Non-pigmented ciliary epithelial cell (primary cell): ENCODE measurements at regions not wholly inside any gene's neighbourhood (a gene's known extent, or its start where the extent isn't known, plus 50 kb on each side); places are given as distances from the start of the nearest gene placed in this dataset.

Experiments
- DNase-seq: peaks from one replicate; pipeline ENCODE4 v3.0.0-alpha.2; 2010; ENCODE audit warnings: low read depth

DNA sequence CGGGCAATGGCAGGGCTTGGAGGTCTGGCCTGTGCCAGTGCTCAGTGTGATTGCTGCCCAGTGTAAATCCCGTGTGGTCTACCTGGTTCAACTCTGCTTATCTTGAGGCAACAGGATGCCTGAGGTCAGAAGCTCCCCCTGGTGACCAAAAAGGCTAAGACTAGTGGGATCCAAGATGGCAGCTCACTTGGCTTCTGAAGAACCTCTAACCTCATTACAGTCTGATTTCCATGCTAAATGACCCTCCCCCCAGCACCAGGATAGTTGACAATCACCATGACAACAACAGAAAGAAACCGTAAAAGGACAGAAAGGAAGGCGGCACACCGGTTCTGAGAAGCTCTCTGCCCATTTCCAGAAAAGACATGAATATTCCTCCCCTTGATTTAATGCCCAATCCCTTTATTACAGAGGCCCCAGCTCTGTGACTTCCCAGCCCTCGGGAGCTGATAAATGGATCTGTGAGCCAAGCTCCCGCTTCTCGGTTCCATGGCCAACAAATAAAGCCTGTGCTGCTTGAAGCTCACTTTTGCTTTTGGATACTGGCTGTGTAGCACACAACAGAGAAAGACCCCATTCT is 398.4 kb downstream of the CTTN start:
- DNase-seq, result no peak

DNA sequence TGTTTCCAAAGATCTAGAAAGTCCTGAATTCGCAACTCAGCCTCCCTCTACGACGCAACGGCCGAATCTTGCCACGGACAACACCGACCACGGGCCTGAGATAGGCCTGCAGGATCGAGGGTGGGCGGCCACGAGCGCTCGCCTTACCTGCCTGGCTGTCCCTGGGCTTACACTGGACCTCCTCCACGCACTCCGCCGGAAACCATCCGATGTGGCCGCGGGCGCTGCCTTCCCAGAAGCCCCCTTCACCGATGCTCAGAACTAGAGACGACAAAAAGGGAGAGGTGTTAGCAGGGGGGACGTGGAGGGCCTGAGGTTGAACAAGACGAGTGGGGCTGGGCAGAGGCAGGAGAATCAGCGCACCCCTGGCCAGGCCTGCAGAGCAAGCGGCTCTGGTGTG is 400.0 kb downstream of the CTTN start:
- DNase-seq, result no peak

DNA sequence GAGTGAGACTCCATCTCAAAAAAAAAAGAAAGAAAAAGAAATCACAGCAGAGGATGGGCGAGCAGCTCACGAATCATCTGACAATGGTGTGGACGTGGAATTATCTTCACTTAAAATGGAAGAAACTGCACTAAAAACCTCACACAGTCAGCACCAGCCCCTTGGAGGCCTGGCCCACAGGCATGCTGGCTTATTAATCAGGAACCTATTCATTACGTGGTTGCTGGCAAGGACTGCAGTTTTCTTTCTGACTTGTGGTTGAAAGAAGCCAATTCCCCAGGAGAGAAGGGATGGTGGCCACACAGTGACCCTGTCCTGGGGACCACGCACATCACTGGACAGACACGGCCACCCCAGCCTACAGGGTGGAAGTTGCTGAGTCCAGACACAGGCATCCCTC is 401.1 kb downstream of the CTTN start:
- no peak for DNase-seq

DNA sequence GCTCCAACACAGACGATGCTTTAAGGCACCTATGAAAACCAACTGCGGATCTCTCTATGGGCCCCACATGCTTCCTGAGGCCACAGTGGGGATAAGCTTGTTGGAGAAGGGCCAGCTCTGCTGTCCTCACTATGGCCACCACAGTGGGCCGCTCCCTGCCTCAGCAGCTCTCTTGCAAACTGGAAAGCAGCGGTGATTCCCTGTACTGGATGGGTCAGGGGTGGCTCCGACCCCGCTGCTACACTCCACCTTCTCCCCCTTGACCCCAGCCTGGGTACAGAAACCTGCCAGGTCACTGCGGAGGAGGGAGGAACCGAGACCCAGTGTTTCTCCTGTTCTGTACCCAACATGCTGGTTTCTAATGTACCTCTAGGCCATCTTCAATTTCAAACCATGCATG is 403.9 kb downstream of the CTTN start:
- no peak for DNase-seq

DNA sequence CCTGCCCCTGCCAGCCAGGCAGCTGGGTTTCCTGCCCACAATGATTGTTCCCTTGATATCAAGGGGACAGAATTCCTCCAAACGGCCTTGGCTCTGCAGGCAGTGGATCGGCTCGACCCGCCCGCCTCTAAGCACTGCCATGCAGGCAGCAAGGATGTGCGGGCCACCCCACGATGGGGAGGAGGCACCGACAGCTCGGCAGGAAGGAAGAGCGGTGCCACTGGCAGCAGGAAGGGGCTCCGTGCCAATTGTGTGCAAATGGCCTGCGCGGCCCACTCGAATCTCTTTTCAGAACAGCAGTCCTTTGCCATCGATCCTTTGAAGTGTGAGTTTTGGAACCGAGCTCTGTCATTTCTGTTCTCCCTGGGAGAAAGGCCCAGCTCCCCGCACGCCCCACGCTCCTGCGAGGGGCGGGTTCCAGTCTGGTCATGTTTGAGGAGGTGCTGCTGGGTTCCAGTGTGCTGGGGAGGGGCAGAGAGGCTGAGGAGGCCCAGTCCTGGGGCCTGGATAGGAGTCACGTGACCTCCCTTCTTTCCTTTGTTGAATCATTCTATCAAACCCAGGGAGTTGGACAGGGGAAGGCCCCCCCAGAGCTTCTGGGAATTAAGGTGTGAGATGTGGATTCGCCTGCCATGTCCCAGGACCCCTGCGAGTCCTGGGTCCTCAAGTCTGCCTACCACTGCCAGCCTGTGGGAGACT is 406.0 kb downstream of the CTTN start:
- no peak for DNase-seq

DNA sequence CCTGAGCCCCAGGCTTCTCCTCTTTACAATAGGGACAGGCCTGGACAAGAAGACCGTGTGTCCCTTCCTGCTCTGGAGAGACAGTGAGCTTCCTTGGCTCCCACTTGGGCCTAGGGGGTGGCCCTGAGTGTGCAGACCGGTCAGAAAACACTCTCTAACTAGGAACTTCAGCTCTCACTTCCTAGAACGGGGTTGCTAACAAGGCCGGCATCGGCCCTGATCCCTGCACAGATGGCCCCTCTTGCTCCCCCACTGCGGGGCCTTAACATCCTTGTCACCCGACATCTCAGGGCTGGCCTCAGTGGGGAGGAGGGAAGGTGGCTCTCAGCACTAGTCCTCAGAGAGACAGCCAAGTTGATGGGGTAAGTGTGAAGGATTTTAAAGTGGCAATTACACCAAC is 406.9 kb downstream of the CTTN start:
- DNase-seq, result no peak

DNA sequence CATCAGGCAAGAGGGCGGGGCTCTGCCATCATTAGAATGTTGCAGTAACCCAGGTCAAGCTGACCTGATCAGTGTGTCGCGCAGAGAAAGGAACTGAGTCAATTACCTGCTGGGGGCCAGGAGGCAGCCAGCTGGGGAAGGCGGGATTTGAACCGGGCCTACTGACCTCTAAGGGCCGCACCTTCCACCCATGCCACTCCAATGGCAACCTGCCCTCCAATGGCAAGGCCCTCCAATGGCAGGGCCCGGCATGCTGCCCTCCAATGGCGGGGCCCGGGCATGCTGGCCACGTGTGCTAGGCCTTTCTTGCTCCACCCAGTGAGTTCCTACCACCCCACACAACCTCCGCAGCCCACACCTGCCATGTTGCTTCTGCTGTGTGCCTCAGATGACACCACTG is 407.6 kb downstream of the CTTN start:
- DNase-seq, result no peak

DNA sequence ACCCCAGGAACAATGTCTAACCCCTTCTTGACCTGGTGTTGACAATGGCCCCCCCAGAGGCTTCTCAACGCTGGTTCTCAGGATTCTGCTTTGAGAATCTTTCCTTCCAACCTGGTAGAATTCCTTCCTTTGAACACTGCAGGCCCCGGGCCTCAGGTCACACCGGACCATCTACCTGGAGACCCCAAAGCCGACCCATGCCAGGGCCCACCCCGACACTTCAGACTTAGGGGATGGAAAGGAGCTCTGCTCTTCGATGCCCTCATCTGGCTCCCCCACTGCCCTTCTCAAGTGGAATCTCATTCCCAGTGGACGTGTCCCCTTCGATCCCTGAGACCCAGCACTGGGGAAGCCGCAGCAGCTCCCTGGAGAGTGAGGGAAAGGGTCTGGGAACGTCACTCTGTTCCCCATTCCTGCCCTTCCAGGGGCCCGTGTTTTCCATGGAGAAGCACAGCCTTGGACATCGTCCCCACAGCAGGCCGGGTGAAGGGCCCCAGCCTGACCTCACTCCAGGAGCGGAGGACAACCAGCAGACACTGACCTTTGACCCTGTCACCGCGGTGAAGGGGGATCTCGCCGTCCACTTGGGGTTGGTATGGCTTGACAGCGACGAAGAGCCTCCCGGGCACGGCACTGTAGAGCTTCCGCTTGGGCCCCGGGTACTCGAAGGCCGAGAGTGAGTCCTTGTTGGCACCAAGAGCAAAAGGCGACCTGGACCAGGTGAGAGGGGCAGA is 408.3 kb downstream of the CTTN start:
- no peak for DNase-seq

DNA sequence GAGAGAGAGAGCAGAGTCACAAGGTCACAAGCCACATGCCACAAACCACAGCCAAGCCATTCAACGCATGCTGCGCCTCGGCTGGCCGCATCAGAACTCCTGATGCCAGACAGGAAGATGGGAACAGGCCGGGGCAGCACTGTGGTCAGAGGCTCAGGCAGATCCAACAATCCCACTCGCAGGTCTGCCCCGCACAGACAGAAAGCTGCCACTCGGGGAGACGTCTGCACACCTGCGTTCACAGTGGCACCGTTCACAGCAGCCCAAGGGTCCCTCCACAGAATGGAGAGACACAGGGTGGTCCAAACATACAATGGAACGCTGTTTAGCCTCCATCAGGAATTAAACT is 408.8 kb downstream of the CTTN start:
- no peak for DNase-seq

DNA sequence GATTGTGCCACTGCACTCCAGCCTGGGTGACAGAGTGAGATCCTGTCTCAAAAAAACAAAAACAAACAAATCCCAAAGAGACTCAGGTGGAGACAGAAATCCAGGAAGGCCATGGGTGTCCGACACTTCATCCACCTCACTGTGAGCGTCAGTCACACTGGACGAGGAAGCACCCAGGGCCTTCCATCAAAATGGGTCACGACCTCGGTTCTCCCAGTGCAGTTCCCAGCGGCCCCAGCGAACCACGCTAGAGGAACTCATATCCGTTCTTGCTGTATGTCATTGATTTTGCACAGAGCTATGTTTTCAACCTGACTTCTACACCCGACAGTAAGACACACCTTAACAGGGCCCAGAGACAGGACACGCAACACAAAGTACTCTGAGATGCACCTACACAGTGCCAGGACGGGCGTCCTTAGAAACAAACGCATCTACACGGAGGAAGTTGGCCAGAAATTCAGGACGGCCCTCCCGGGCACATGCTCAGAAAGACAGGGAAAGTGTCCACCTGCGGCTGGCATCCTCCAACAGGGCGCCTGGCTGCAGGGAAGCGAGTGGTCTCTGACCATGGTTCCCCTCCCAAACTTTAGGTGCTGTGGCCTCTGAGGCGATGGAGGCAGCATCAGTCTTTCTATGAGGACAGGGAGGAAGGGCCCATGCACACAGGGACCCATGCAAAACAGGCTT is 410.5 kb downstream of the CTTN start:
- DNase-seq, result no peak

DNA sequence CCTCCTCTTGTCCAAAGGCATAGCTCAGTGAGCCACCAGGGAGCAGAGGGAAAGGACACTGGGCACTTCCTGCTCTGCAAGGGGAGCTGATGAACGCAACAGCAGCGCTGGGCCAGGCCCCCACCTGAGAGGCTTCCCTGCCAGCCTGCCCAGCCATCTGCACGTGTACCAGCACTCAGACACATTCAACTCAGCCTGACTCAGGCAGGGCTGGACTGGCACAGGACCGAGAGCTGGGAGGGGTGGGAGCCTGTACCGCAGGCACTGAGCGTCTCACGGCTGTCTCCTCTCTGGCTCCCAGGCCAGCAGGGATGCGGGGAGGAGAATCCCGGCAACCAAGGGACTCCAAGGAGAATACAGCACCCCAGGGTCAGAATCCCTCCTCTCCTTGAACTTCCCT is 411.8 kb downstream of the CTTN start:
- DNase-seq, result no peak

DNA sequence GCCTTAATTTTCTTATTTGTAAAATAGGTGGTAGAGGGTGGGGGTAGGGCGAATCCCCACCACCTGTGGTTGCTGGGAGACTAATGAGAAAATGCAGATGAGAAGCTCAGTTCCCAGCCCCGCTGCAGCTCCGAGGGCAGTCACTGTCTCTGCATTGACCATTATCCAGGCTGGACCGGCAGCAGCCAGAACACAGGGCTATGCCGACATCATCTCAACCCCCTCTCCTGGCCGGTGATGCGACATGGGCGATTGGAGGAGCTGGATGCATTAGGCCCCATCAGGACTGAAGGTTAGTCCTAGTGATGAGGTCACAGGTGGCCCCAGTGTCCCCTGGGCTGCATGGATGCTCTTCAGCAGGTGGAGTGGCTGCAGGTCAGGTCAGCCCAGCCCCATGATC is 412.4 kb downstream of the CTTN start:
- no peak for DNase-seq

DNA sequence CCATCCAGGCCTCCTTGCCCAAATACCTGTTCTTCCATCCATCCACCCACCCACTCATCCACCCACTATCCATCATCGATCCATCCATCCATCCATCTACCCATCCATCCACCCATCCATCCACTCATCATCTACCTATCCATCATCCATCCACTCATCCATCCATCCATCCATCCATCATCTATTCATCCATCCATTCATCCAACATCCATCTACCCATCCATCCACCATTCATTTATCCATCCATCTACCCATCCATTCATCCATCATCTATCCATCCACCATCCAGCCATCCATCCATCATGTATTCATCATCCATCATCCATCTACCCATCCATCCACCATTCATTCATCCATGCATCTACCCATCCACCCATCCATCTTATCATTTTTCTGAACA is 413.2 kb downstream of the CTTN start:
- DNase-seq, result no peak

DNA sequence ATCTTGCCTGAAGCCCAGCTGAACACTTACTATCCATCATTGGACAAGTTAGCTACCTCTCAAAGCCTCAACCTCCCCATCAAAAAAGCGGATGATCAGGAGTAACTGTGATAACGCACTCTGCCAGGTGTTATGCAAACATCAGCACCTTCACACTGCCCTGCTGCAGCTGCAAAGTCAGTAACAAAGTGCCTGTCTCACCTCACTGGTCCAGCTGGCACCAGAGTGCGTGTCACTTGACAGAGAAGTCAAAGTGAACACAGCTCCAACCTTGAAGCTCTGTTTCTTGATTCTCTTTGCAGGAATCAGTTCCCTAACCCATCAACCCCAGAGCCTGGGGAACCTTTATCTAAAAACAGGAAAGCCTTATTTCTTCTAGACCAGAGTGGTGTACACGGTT is 413.6 kb downstream of the CTTN start:
- DNase-seq, result no peak

DNA sequence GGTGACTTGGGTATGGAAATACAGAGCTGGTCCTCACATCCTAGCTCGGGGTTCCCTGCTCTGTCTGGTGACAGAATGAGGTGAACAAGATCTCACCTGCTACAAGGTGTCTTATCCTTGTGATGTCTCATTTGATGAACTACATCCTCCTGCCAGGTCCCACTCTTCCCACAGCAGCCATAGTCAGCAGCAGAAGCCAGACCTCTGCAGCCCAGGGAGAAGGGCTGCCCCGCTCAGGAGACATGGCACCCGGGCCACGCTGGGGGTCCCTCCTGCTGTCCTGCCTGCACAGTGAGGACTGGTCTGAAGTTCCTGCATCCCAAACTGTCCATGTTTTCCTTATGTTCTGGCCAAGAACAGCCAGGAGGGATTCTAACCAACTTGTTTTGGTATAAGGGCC is 414.1 kb downstream of the CTTN start:
- DNase-seq, result no peak

DNA sequence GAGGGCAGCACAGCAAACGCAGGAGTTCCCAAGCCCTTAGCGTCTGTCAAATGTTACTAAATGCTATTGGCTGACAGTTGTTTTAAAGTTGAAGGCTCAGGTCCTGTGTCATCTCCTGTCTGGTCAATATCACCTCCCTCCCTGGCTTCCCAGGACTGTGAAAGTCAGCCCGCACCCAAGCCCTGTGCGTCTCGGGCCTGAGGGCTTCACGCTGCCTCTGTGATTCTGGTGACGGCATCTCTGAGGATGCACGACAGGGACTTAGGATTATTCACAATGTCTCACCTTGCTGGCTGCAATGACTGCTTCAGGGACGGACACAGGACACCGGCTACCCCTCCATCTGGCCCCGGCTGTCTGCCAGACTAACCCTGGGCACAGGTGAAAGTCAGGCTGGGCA is 415.3 kb downstream of the CTTN start:
- DNase-seq, result no peak

DNA sequence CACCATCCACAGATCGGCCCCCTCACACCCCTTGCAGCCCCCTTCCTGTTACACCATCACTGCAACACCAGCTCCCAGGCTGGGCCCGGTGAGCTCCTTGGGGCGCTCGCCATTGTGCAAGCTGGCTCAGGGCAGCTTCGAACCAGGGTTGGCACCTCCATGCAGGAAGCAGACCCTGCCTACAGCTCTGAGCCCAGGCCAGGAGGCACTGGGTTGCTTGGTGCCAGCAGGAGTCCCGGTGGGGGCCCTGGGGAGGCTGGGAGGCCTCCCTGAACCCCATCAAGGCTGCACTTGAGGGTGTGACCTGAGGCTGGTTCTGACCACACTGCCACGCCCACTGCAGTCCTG is 417.1 kb downstream of the CTTN start:
- no peak for DNase-seq

DNA sequence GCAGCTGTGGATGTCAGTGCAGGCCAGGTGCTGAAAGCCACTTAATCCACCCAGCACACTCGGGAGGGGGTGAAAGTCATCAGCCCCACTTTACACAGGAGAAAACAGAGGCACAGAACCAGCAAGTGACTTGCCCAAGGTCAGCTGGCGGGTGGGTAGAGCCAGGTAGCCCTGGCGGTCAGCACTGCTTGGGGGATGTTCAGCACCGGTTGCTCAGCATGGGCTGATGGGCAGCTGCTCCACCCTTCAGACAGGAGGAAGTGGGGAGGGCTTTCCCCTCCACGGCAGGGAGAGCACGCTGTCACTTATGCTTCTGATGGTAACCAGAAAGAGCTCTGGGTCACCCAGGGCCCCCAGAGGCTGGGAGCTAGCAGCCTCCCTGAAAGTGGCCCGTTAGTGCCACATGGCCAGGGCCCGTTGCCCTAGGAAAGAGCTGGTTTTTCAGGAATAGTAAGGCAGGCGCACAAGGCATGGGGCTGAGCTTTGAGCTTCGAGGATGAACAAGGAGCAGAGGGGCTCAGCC is 417.9 kb downstream of the CTTN start:
- no peak for DNase-seq

DNA sequence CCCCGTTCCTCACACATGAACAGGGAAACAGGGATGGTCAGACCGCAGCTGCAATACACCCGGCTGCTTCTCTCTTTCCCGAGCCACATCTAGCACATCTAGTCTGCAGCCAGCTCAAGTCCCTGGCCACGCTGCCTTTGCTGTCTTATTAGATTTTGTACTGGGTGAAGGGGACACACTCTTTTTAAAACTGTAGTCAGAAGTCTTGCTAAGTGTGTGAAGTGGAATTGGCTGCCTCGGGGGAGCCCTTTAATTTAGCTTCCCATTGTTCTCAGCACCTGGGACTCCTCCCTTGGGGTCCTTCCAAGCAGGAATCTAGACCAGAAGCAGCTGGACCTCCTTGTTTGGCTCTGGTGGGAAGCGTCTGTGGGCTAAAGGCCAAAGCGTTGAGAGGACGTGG is 420.0 kb downstream of the CTTN start:
- no peak for DNase-seq

DNA sequence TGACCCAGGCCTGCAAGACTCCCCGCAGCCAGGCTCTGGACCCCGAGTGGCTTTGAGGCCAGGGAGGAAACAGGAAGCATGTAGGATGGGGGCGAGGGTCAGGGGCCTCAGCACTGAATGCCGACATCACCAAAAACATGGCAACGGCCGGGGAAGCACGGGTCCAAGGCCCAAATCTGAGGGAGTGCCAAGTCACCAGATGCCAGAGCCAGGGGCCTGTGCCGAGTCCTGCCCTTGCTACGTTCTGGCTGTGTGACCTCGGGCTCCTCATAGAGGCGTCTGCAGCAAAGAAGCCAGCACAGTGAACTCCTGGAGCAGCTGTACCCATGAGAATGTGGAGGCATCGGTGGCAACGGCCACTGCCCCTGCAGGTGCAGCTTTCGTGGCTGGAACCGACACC is 420.7 kb downstream of the CTTN start:
- no peak for DNase-seq

DNA sequence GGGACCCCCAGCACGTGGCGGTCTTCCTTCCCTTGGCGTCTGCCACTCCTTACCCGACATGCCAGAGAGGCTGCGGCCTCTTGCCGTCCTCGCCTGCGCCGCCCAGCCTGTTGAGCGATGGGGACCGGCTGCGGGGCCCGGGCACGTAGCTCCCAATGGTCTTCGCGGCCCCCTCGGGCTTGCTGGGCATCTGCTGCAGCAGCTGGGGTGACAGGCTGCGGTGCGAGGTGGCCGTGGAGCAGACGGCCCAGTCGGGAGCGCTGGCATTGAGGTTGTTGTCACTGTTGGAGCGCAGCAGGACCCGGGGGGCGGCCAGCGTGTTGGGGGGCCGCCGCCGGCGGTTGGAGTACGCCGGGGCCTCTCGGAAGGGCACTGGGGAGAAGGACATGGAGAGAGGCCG is 422.0 kb downstream of the CTTN start:
- no peak for DNase-seq

DNA sequence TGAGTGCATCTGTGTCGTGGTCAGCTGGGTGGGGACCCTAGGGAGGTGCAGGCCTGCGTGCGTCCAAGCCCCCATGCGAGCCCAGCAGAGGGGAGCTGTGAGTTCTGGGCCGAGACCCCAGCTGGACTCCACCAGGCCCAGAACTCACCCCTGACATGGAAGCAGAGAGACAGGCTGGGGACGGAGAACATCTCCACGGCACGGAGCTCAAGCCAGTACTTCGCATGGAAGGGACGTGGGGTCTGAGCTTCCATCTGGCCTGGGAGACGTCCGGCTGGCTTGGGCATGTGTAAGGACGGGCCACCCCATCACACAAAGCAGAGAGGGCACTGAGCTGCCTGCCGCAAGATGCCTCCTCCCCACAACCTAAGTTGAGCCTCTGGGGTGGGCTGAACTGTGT is 422.4 kb downstream of the CTTN start:
- no peak for DNase-seq

DNA sequence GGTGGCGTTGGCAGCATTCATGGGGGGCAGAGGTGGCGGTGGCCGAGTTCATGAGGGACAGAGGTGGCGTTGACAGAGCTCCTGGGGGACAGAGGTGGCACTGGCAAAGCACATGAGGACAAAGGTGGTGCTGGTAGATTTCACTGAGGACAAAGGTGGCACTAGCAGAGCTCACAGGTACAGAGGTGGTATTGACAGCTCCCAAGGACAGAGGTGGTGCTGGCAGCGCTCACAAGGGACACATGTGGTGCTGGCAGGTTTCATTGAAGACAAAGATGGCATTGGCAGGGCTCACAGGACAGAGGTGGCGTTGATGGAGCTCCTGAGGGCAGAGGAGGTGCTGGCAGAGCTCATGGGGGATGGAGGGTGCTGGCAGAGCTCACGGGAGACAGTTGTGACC is 425.4 kb downstream of the CTTN start:
- DNase-seq, result no peak
